Mesenchymal stem cell (in vitro differentiated cells and primary cell): ENCODE measurements at regions not wholly inside any gene's neighbourhood (a gene's known extent, or its start where the extent isn't known, plus 50 kb on each side); places are given as distances from the start of the nearest gene placed in this dataset.

Experiments
- DNase-seq: peaks from one replicate; pipeline ENCODE4 v3.0.0-alpha.2; 2013
- H2AFZ ChIP-seq: one replicate; pipeline ENCODE4 v1.6.1; 2013; ENCODE audit warnings: low read depth, mild to moderate bottlenecking, control low read depth, inconsistent platforms, low read length, moderate library complexity
- H2AK5ac ChIP-seq: 2 replicates; pipeline ENCODE4 v1.6.1; 2013; ENCODE audit warnings: low read length, moderate library complexity, mild to moderate bottlenecking, inconsistent platforms; ENCODE audit not compliant: severe bottlenecking
- H2BK120ac ChIP-seq: one replicate; pipeline ENCODE4 v1.6.1; 2013; ENCODE audit warnings: low read depth, mild to moderate bottlenecking, inconsistent platforms, low read length, moderate library complexity
- H2BK12ac ChIP-seq, 2 experiments: one replicate each; pipeline ENCODE4 v1.6.1; 2013; ENCODE audit warnings: inconsistent platforms in 2 of 2, low read length in 2 of 2, mild to moderate bottlenecking in 2 of 2, moderate library complexity in 2 of 2, control low read depth in 1 of 2
- H2BK15ac ChIP-seq: one replicate; pipeline ENCODE4 v1.6.1; 2013; ENCODE audit warnings: mild to moderate bottlenecking, low read depth, inconsistent platforms; ENCODE audit not compliant: poor library complexity, severe bottlenecking
- H2BK5ac ChIP-seq: 2 replicates; pipeline ENCODE4 v1.6.1; 2013; ENCODE audit warnings: low read depth, mild to moderate bottlenecking, low read length, control low read depth, inconsistent platforms; ENCODE audit not compliant: poor library complexity, severe bottlenecking
- H3K14ac ChIP-seq, 2 experiments: one replicate each; pipeline ENCODE4 v1.6.1; 2013; ENCODE audit warnings: inconsistent platforms in 2 of 2, low read length in 2 of 2, control low read depth in 1 of 2, mild to moderate bottlenecking in 1 of 2, moderate library complexity in 1 of 2
- H3K18ac ChIP-seq, 2 experiments: one replicate each; pipeline ENCODE4 v1.6.1; 2013; ENCODE audit warnings: inconsistent platforms in 2 of 2, low read length in 2 of 2, control low read depth in 1 of 2, low read depth in 1 of 2, mild to moderate bottlenecking in 1 of 2
- H3K23ac ChIP-seq, 2 experiments: one replicate each; pipeline ENCODE4 v1.6.1; 2013; ENCODE audit warnings: inconsistent platforms in 2 of 2, low read length in 2 of 2, mild to moderate bottlenecking in 2 of 2, moderate library complexity in 2 of 2, control low read depth in 1 of 2
- H3K27ac ChIP-seq: 2 replicates; pipeline ENCODE4 v1.5.1; 2013; ENCODE audit warnings: mild to moderate bottlenecking, moderate library complexity, low read length, control low read depth, inconsistent platforms; ENCODE audit not compliant: poor library complexity, severe bottlenecking
- H3K27me3 ChIP-seq, 2 experiments: 2 replicates each; pipeline versions ENCODE4 v1.6.1 to v1.7.0; 2013; ENCODE audit warnings: low read length in 2 of 2, mild to moderate bottlenecking in 2 of 2, moderate library complexity in 2 of 2, control low read depth in 1 of 2, inconsistent platforms in 1 of 2; ENCODE audit not compliant: control insufficient read depth in 1 of 2, insufficient read depth in 1 of 2
- H3K36me3 ChIP-seq, 2 experiments: 2 replicates each; pipeline versions ENCODE4 v1.6.1 to v1.7.0; 2013; ENCODE audit warnings: low read length in 2 of 2, control low read depth in 1 of 2, inconsistent platforms in 1 of 2, low read depth in 1 of 2, mild to moderate bottlenecking in 1 of 2; ENCODE audit not compliant: insufficient read depth in 2 of 2, control insufficient read depth in 1 of 2
- H3K4ac ChIP-seq, 2 experiments: one replicate each; pipeline ENCODE4 v1.6.1; 2013; ENCODE audit warnings: inconsistent platforms in 2 of 2, low read length in 2 of 2, mild to moderate bottlenecking in 2 of 2, moderate library complexity in 2 of 2, control low read depth in 1 of 2, low read depth in 1 of 2
- H3K4me1 ChIP-seq: 2 replicates; pipeline ENCODE4 v1.6.1; 2013; ENCODE audit warnings: low read depth, low read length, control low read depth; ENCODE audit not compliant: control insufficient read depth, insufficient read depth
- H3K4me2 ChIP-seq: 2 replicates; pipeline ENCODE4 v1.6.1; 2013; ENCODE audit warnings: low read length, mild to moderate bottlenecking, inconsistent platforms; ENCODE audit not compliant: poor library complexity, severe bottlenecking
- H3K4me3 ChIP-seq, 2 experiments: 2 replicates each; pipeline versions ENCODE4 v1.5.1 to v1.7.0; 2013; ENCODE audit warnings: low read length in 2 of 2, mild to moderate bottlenecking in 2 of 2, control low read depth in 1 of 2, low read depth in 1 of 2; ENCODE audit not compliant: insufficient read depth in 1 of 2
- H3K79me1 ChIP-seq: replicated peaks from 2 replicates; pipeline ENCODE4 v1.6.1; 2013; ENCODE audit warnings: mild to moderate bottlenecking, control low read depth, low read length, inconsistent platforms; ENCODE audit not compliant: poor library complexity, severe bottlenecking
- H3K9ac ChIP-seq: 2 replicates; pipeline ENCODE4 v1.7.0; 2013; ENCODE audit warnings: mild to moderate bottlenecking, low read length, moderate library complexity
- H3K9me3 ChIP-seq: 2 replicates; pipeline ENCODE4 v1.7.0; 2013; ENCODE audit warnings: mild to moderate bottlenecking, low read length; ENCODE audit not compliant: control insufficient read depth
- H4K8ac ChIP-seq: one replicate; pipeline ENCODE4 v1.6.1; 2013; ENCODE audit warnings: inconsistent platforms, mild to moderate bottlenecking, low read length, moderate library complexity
- H4K91ac ChIP-seq: one replicate; pipeline ENCODE4 v1.6.1; 2013; ENCODE audit warnings: mild to moderate bottlenecking, low read length, inconsistent platforms
- WGBS: methylation state at CpG from one replicate; pipeline ENCODE4 v1.1.7; 2013; ENCODE audit warnings: mixed read lengths; 5-methylcytosine and 5-hydroxymethylcytosine counted together

- WGBS = 91% methylated on average over 2 of the region's 2 CpGs
- H2BK5ac ChIP-seq = no peak overlapping the region
- no peak overlapping the region for H3K4me3 ChIP-seq
These were observed 62.7 kb upstream of the MRI1 start for GRCh38 chr19:13701624-13702023.

GRCh38 chr19:13700621-13701020, 63.7 kb upstream of the MRI1 start:
- Histone ChIP-seq H2AK5ac (no peak overlapping the region), H2BK15ac (no peak overlapping the region), H3K79me1 (no peaks in the 10 kb centered on the region), H3K4me1 (peaks cover 4% of the 10 kb centered on the region), H2BK120ac (no peak overlapping the region), H3K4me3 (no peak overlapping the region), H2BK12ac (no peak overlapping the region), H3K27ac (no peak overlapping the region), H4K91ac (no peak overlapping the region), H3K36me3 (no peaks in the 10 kb centered on the region), H3K23ac (no peak overlapping the region), H3K4ac (no peak overlapping the region), H3K4me2 (no peak overlapping the region), H2AFZ (no peak overlapping the region), H2BK5ac (no peak overlapping the region), H3K14ac (no peak overlapping the region), H3K9me3 (peaks cover 7% of the 10 kb centered on the region), H3K9ac (no peak overlapping the region), H3K27me3 (peaks cover 4 to 10% of the 10 kb centered on the region in 2 experiments), H4K8ac (no peak overlapping the region), H3K18ac (no peak overlapping the region)
- WGBS = 81% methylated on average over 8 of the region's 8 CpGs
- no peak for DNase-seq

More at GRCh38 chr19:13701624-13702023, 62.7 kb upstream of the MRI1 start:
- Histone ChIP-seq H3K4me2 (no peak overlapping the region), H2AFZ (no peak overlapping the region), H2BK120ac (no peak overlapping the region), H3K18ac (no peak overlapping the region), H4K91ac (no peak overlapping the region), H3K79me1 (no peaks in the 10 kb centered on the region), H3K27me3 (peaks cover 4 to 5% of the 10 kb centered on the region in 2 experiments), H3K4me1 (peaks cover 4% of the 10 kb centered on the region), H3K4ac (no peak overlapping the region), H3K9ac (no peak overlapping the region), H2BK15ac (no peak overlapping the region), H2AK5ac (no peak overlapping the region), H3K23ac (no peak overlapping the region), H4K8ac (no peak overlapping the region), H2BK12ac (no peak overlapping the region), H3K36me3 (no peaks in the 10 kb centered on the region), H3K9me3 (peaks cover 13% of the 10 kb centered on the region), H3K14ac (no peak overlapping the region), H3K27ac (no peak overlapping the region)
- no peak for DNase-seq

GRCh38 chr19:13699786-13700185, 64.5 kb upstream of the MRI1 start:
- Histone ChIP-seq H3K9me3 (peaks cover 5% of the 10 kb centered on the region), H2BK12ac (no peak overlapping the region), H3K27me3 (peaks cover 4 to 10% of the 10 kb centered on the region in 2 experiments), H3K14ac (no peak overlapping the region), H3K18ac (no peak overlapping the region), H2AK5ac (no peak overlapping the region), H3K4me1 (peaks cover 4% of the 10 kb centered on the region), H3K36me3 (no peaks in the 10 kb centered on the region), H3K4ac (no peak overlapping the region), H3K23ac (no peak overlapping the region), H2AFZ (no peak overlapping the region), H4K91ac (no peak overlapping the region), H3K4me2 (peak overlapping the region; percentile 16), H4K8ac (no peak overlapping the region), H3K9ac (no peak overlapping the region), H3K4me3 (no peak overlapping the region), H3K27ac (no peak overlapping the region), H3K79me1 (no peaks in the 10 kb centered on the region), H2BK120ac (no peak overlapping the region), H2BK15ac (no peak overlapping the region), H2BK5ac (no peak overlapping the region)
- no peak for DNase-seq
- 52% methylated on average over 2 of the region's 4 CpGs for WGBS

- H2BK12ac ChIP-seq = no peak overlapping the region
- H3K27ac ChIP-seq = no peak overlapping the region
- H3K23ac ChIP-seq = no peak overlapping the region
- H3K9ac ChIP-seq = no peak overlapping the region
- H2BK120ac ChIP-seq = no peak overlapping the region
- H2AK5ac ChIP-seq = no peak overlapping the region
- H2BK15ac ChIP-seq = no peak overlapping the region
- H4K91ac ChIP-seq = no peak overlapping the region
- no peak overlapping the region for H2AFZ ChIP-seq
- H3K27me3 ChIP-seq = peaks cover 4 to 10% of the 10 kb centered on the region in 2 experiments
- no peaks in the 10 kb centered on the region for H3K79me1 ChIP-seq
- H3K18ac ChIP-seq = no peak overlapping the region
- H3K14ac ChIP-seq = no peak overlapping the region
- WGBS = 76% methylated on average over 1 of the region's 1 CpG
- H4K8ac ChIP-seq = no peak overlapping the region
- H3K9me3 ChIP-seq = peaks cover 5% of the 10 kb centered on the region
- H3K4me1 ChIP-seq = peaks cover 6% of the 10 kb centered on the region
- no peak for DNase-seq
- H2BK5ac ChIP-seq = no peak overlapping the region
- H3K4me2 ChIP-seq = no peak overlapping the region
- no peak overlapping the region for H3K4me3 ChIP-seq
- H3K4ac ChIP-seq = no peak overlapping the region
- no peaks in the 10 kb centered on the region for H3K36me3 ChIP-seq
These were observed 67.5 kb upstream of the MRI1 start for GRCh38 chr19:13696839-13697238.
